Umbilical cord (tissue), 1 donor: ENCODE measurements at regions not wholly inside any gene's neighbourhood (a gene's known extent, or its start where the extent isn't known, plus 50 kb on each side); places are given as distances from the start of the nearest gene placed in this dataset.
A peak's percentile ranks its signal among the peaks of the same experiment; 100 is the strongest.

ENCODE experiments used
- DNase-seq: peaks from one replicate; pipeline ENCODE4 v3.0.0-alpha.2; 2015; ENCODE audit warnings: low spot score

GRCh38 chr1:71267220-71267619 lies 186.4 kb upstream of the ZRANB2 start:
- DNase-seq = peak; percentile 57

- no peak for DNase-seq
Measured at GRCh38 chr1:71264039-71264438, 183.2 kb upstream of the ZRANB2 start.

- no peak for DNase-seq
Measured at GRCh38 chr1:71262970-71263369, 182.1 kb upstream of the ZRANB2 start.

- DNase-seq = no peak
Measured at GRCh38 chr1:71252900-71253299, 172.1 kb upstream of the ZRANB2 start.

GRCh38 chr1:71245246-71245645 lies 164.4 kb upstream of the ZRANB2 start:
- DNase-seq = no peak

- no peak for DNase-seq
Measured at GRCh38 chr1:71242239-71242638, 161.4 kb upstream of the ZRANB2 start.

GRCh38 chr1:71240656-71241055 lies 159.8 kb upstream of the ZRANB2 start:
- DNase-seq = no peak

GRCh38 chr1:71236503-71236902 lies 155.7 kb upstream of the ZRANB2 start:
- no peak for DNase-seq

GRCh38 chr1:71233645-71234044 lies 152.8 kb upstream of the ZRANB2 start:
- DNase-seq = no peak

- no peak for DNase-seq
Measured at GRCh38 chr1:71232786-71233185, 152.0 kb upstream of the ZRANB2 start.

GRCh38 chr1:71232166-71232763 lies 151.4 kb upstream of the ZRANB2 start:
- no peak for DNase-seq

- DNase-seq = no peak
Measured at GRCh38 chr1:71231751-71232150, 150.9 kb upstream of the ZRANB2 start.

GRCh38 chr1:71228742-71229365 lies 148.0 kb upstream of the ZRANB2 start:
- peak; percentile 68 for DNase-seq

GRCh38 chr1:71228241-71228640 lies 147.4 kb upstream of the ZRANB2 start:
- peak; percentile 60 for DNase-seq

GRCh38 chr1:71224741-71225377 lies 144.0 kb upstream of the ZRANB2 start:
- no peak for DNase-seq

GRCh38 chr1:71223641-71224340 lies 143.0 kb upstream of the ZRANB2 start:
- DNase-seq = peak; percentile 18

- DNase-seq = no peak
Measured at GRCh38 chr1:71222668-71223067, 141.8 kb upstream of the ZRANB2 start.

GRCh38 chr1:71210718-71211117 lies 129.9 kb upstream of the ZRANB2 start:
- DNase-seq = no peak

GRCh38 chr1:71203241-71203640 lies 122.4 kb upstream of the ZRANB2 start:
- no peak for DNase-seq

- DNase-seq = no peak
Measured at GRCh38 chr1:71200503-71200902, 119.7 kb upstream of the ZRANB2 start.

- peak; percentile 42 for DNase-seq
Measured at GRCh38 chr1:71196685-71197084, 115.8 kb upstream of the ZRANB2 start.

- DNase-seq = peak; percentile 22
Measured at GRCh38 chr1:71193153-71193552, 112.3 kb upstream of the ZRANB2 start.

- no peak for DNase-seq
Measured at GRCh38 chr1:71191520-71191919, 110.7 kb upstream of the ZRANB2 start.
